Karpas-422 (cell line): ENCODE measurements at regions not wholly inside any gene's neighbourhood (a gene's known extent, or its start where the extent isn't known, plus 50 kb on each side); places are given as distances from the start of the nearest gene placed in this dataset.
A peak's percentile ranks its signal among the peaks of the same experiment; 100 is the strongest.

Source experiments
- DNase-seq: peaks from one replicate; pipeline ENCODE4 v3.0.0-alpha.2; 2015
- H2AFZ ChIP-seq: fragments of 200-600 bp; sonication (generic); 2 replicates; pipeline ENCODE4 v1.6.1; 2014; ENCODE audit warnings: antibody characterized with exemption, low read length, mixed read lengths
- H3K27ac ChIP-seq: fragments of 200-600 bp; sonication (generic); 2 replicates; pipeline ENCODE4 v1.5.1; 2014; ENCODE audit warnings: mild to moderate bottlenecking, low read length, moderate library complexity
- H3K27me3 ChIP-seq: fragments of 200-600 bp; sonication (generic); 2 replicates; pipeline ENCODE4 v1.6.1; 2014; ENCODE audit warnings: low read length, mixed read lengths
- H3K36me3 ChIP-seq: fragments of 200-600 bp; sonication (generic); 2 replicates; pipeline ENCODE4 v1.6.1; 2014; ENCODE audit warnings: low read length, mixed read lengths; ENCODE audit not compliant: insufficient read depth
- H3K4me1 ChIP-seq: fragments of 200-600 bp; sonication (generic); 2 replicates; pipeline ENCODE4 v1.6.1; 2014; ENCODE audit warnings: mild to moderate bottlenecking, low read length, mixed read lengths
- H3K4me2 ChIP-seq: fragments of 200-600 bp; sonication (generic); 2 replicates; pipeline ENCODE4 v1.6.1; 2014; ENCODE audit warnings: low read length, low read depth, mild to moderate bottlenecking; ENCODE audit not compliant: poor library complexity, severe bottlenecking
- H3K4me3 ChIP-seq: fragments of 200-600 bp; sonication (generic); 2 replicates; pipeline ENCODE4 v1.5.1; 2014; ENCODE audit warnings: mild to moderate bottlenecking, antibody characterized with exemption, low read length, mixed read lengths
- H3K79me2 ChIP-seq: fragments of 200-600 bp; sonication (generic); 2 replicates; pipeline ENCODE4 v1.6.1; 2014; ENCODE audit warnings: mild to moderate bottlenecking, low read length, mixed read lengths
- H3K9ac ChIP-seq: fragments of 200-600 bp; sonication (generic); 2 replicates; pipeline ENCODE4 v1.6.0; 2014; ENCODE audit warnings: low read length
- H3K9me2 ChIP-seq: fragments of 200-600 bp; sonication (generic), shearing (Covaris generic); replicated peaks from 2 replicates; pipeline ENCODE4 v1.6.0; 2014; ENCODE audit warnings: mild to moderate bottlenecking, low read length, moderate library complexity; ENCODE audit not compliant: insufficient read depth
- H3K9me3 ChIP-seq: fragments of 300-700, 200-600 bp; sonication (generic); 2 replicates; pipeline ENCODE4 v1.6.1; 2014; ENCODE audit warnings: low read length, mixed read lengths
- H4K20me1 ChIP-seq: fragments of 200-600 bp; sonication (generic); 2 replicates; pipeline ENCODE4 v1.6.1; 2014; ENCODE audit warnings: mild to moderate bottlenecking, antibody characterized with exemption, low read length, low read depth; ENCODE audit not compliant: insufficient read depth

GRCh38 chr15:70320077-70320476 lies 222.4 kb upstream of the TLE3 start:
- Histone ChIP-seq H3K9me2 (no peaks in the 10 kb centered on the region), H4K20me1 (no peaks in the 10 kb centered on the region), H3K27me3 (no peaks in the 10 kb centered on the region), H3K9me3 (no peaks in the 10 kb centered on the region), H3K4me3 (peak overlapping the region; percentile 60), H3K9ac (peak overlapping the region; percentile 65), H3K4me2 (peak overlapping the region; percentile 88), H3K4me1 (peaks cover 70% of the 10 kb centered on the region), H3K79me2 (no peaks in the 10 kb centered on the region), H2AFZ (no peak overlapping the region), H3K36me3 (no peaks in the 10 kb centered on the region), H3K27ac (peak overlapping the region; percentile 97)
- peak; percentile 56 for DNase-seq

- DNase-seq: peak; percentile 96
- peaks cover 76% of the 10 kb centered on the region for H3K4me1 ChIP-seq
These were observed 221.7 kb upstream of the TLE3 start for GRCh38 chr15:70319466-70319865.

GRCh38 chr15:70318594-70319465 lies 221.1 kb upstream of the TLE3 start:
- Histone ChIP-seq H4K20me1 (no peaks in the 10 kb centered on the region), H3K4me1 (peaks cover 77% of the 10 kb centered on the region), H3K4me3 (peak overlapping the region; percentile 31), H3K36me3 (no peaks in the 10 kb centered on the region), H3K79me2 (no peaks in the 10 kb centered on the region), H3K27me3 (no peaks in the 10 kb centered on the region), H3K4me2 (peak overlapping the region; percentile 88), H3K9ac (peak overlapping the region; percentile 49), H2AFZ (no peak overlapping the region), H3K27ac (peak overlapping the region; percentile 97), H3K9me2 (no peaks in the 10 kb centered on the region), H3K9me3 (no peaks in the 10 kb centered on the region)
- peak; percentile 60 for DNase-seq

More at GRCh38 chr15:70319466-70319865, 221.7 kb upstream of the TLE3 start:
- Histone ChIP-seq H3K27me3 (no peaks in the 10 kb centered on the region), H3K9me3 (no peaks in the 10 kb centered on the region), H4K20me1 (no peaks in the 10 kb centered on the region), H2AFZ (no peak overlapping the region), H3K4me2 (peak overlapping the region; percentile 88), H3K27ac (peak overlapping the region; percentile 97), H3K79me2 (no peaks in the 10 kb centered on the region), H3K4me3 (peak overlapping the region; percentile 60), H3K9ac (peak overlapping the region; percentile 65), H3K36me3 (no peaks in the 10 kb centered on the region), H3K9me2 (no peaks in the 10 kb centered on the region)

- H3K4me3 ChIP-seq: 0 out of 2 replicates have a peak overlapping the region, but pooled peaks have one; percentile 9
- peak overlapping the region; percentile 37 for H3K4me2 ChIP-seq
- H3K79me2 ChIP-seq: no peaks in the 10 kb centered on the region
- no peaks in the 10 kb centered on the region for H3K9me2 ChIP-seq
- H3K36me3 ChIP-seq: no peaks in the 10 kb centered on the region
- no peak for DNase-seq
- no peaks in the 10 kb centered on the region for H4K20me1 ChIP-seq
- H3K27ac ChIP-seq: peak overlapping the region; percentile 45
- no peaks in the 10 kb centered on the region for H3K27me3 ChIP-seq
- no peaks in the 10 kb centered on the region for H3K9me3 ChIP-seq
- H3K4me1 ChIP-seq: peaks cover 66% of the 10 kb centered on the region
- H3K9ac ChIP-seq: peak overlapping the region; percentile 34
- H2AFZ ChIP-seq: no peak overlapping the region
These were observed 218.4 kb upstream of the TLE3 start for GRCh38 chr15:70316059-70316600.

GRCh38 chr15:70315431-70315830 lies 217.7 kb upstream of the TLE3 start:
- Histone ChIP-seq H3K4me2 (peak overlapping the region; percentile 37), H3K27ac (peak overlapping the region; percentile 12; the same call in 1 of the 2 replicates), H3K36me3 (no peaks in the 10 kb centered on the region), H3K9ac (no peak overlapping the region), H2AFZ (no peak overlapping the region), H3K9me3 (no peaks in the 10 kb centered on the region), H4K20me1 (no peaks in the 10 kb centered on the region), H3K4me3 (no peak overlapping the region), H3K4me1 (peaks cover 59% of the 10 kb centered on the region), H3K79me2 (no peaks in the 10 kb centered on the region), H3K9me2 (no peaks in the 10 kb centered on the region), H3K27me3 (no peaks in the 10 kb centered on the region)
- peak; percentile 68 for DNase-seq

GRCh38 chr15:70314688-70315087 lies 217.0 kb upstream of the TLE3 start:
- H3K9me3 ChIP-seq: no peaks in the 10 kb centered on the region
- H3K27ac ChIP-seq: no peak overlapping the region
- no peak overlapping the region for H3K4me3 ChIP-seq
- no peak overlapping the region for H3K9ac ChIP-seq
- no peaks in the 10 kb centered on the region for H3K9me2 ChIP-seq
- H3K36me3 ChIP-seq: no peaks in the 10 kb centered on the region
- H2AFZ ChIP-seq: no peak overlapping the region
- H3K4me1 ChIP-seq: peaks cover 52% of the 10 kb centered on the region
- H4K20me1 ChIP-seq: no peaks in the 10 kb centered on the region
- DNase-seq: no peak
- H3K27me3 ChIP-seq: no peaks in the 10 kb centered on the region
- no peaks in the 10 kb centered on the region for H3K79me2 ChIP-seq
- peak overlapping the region; percentile 37 for H3K4me2 ChIP-seq

- no peak overlapping the region for H3K4me3 ChIP-seq
- H3K27me3 ChIP-seq: no peaks in the 10 kb centered on the region
- no peak overlapping the region for H3K4me2 ChIP-seq
- H3K4me1 ChIP-seq: peaks cover 49% of the 10 kb centered on the region
- H3K9me2 ChIP-seq: no peaks in the 10 kb centered on the region
- no peaks in the 10 kb centered on the region for H4K20me1 ChIP-seq
- H3K9me3 ChIP-seq: no peaks in the 10 kb centered on the region
- H3K36me3 ChIP-seq: no peaks in the 10 kb centered on the region
- H3K27ac ChIP-seq: no peak overlapping the region
- no peaks in the 10 kb centered on the region for H3K79me2 ChIP-seq
- DNase-seq: no peak
- H2AFZ ChIP-seq: no peak overlapping the region
- no peak overlapping the region for H3K9ac ChIP-seq
These were observed 216.3 kb upstream of the TLE3 start for GRCh38 chr15:70314018-70314354.

GRCh38 chr15:70313099-70314017 lies 215.6 kb upstream of the TLE3 start:
- Histone ChIP-seq H3K4me2 (no peak overlapping the region), H3K27me3 (no peaks in the 10 kb centered on the region), H3K9ac (no peak overlapping the region), H3K4me1 (peaks cover 49% of the 10 kb centered on the region), H4K20me1 (no peaks in the 10 kb centered on the region), H3K79me2 (no peaks in the 10 kb centered on the region), H2AFZ (no peak overlapping the region), H3K4me3 (no peak overlapping the region), H3K36me3 (no peaks in the 10 kb centered on the region), H3K27ac (no peak overlapping the region), H3K9me3 (no peaks in the 10 kb centered on the region), H3K9me2 (no peaks in the 10 kb centered on the region)
- DNase-seq: no peak
